GM19468 (cell line): ENCODE measurements at regions not wholly inside any gene's neighbourhood (a gene's known extent, or its start where the extent isn't known, plus 50 kb on each side); places are given as distances from the start of the nearest gene placed in this dataset.

ENCODE experiments used
- ATAC-seq: cut with Tn5 transposase; IDR thresholded peaks from one replicate; pipeline ENCODE4 v1.9.1; 2021; ENCODE audit warnings: mild to moderate bottlenecking, moderate library complexity, moderate number of reproducible peaks; ENCODE audit not compliant: unreplicated experiment; ENCODE audit errors: extremely low read depth

DNA sequence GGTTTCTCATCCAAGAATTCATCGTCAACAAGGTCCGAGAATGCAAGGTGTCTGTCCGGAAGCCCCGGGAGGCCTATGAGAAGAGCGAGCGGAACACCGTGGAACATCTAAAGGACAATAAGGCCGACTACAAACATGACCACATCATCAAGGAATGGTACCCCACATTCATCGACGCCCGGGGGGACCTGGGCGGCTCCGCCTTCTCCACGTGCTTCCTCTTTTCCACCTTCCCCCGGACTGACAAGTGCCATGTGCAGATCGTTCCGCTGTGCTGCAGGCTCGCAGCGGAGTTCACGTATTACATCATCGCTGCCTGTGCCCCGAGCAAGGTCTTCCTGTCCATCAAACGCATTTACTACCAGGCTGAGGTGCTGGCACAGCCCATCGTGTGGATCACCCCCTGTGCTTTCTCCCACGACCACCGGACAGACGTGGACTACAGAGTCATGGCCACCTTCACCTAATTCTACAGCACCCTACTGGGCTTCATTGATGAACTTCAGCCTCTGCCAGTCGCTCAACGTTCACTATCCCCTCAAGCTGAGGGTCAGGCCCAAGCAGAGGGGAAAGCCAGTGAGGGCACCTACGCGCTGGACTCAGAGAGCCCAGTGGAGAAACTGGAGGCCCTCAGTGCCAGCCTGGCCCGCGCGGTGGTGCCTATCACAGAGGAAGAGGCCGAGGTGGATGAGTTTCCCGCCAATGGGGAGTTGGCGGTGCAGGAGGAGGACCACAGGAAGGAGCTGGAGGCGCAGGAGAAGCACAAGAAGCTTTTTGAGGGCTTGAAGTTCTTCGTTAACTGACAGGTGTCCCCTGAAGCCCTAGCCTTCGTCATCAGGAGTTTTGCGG lies 125.9 kb upstream of the PABPC4L start:
- no peak for ATAC-seq

DNA sequence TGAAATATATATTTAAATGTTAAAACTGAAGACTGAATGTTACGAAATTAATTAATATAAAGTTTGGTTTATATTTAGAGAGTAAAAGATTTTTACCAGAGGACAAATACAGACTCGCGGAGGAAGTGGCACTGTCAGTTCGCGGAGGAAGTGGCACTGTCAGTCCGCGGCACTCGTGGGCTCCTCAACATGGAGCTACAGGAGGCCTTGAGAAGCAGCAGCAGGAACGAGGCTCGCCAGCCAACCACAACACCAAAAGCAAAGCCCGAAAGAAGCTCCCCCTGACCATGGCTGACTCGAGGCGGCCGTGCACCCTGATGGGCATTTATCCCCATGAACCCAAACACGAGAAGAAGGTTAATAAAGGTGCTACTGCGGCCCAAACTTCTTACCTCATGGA lies 125.3 kb upstream of the PABPC4L start:
- no peak for ATAC-seq

DNA sequence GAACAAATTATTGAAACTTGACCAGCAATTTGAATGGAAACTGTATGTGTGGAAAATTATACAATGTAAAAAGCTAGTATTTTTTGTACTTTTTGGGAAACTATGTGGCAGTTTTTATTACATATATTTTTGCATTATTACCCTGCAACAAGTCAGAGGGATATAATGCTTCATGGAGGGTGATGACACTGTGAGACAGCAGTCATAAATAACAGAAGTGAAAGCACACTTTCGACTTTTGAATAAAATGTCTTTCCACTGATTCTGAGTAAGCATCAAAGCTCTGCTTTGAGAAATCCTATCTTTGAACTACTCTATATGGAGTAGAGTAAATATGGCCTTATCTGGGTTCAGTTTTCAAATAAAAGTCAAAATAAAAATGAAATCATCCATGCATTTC lies 122.6 kb upstream of the PABPC4L start:
- ATAC-seq, result no peak

DNA sequence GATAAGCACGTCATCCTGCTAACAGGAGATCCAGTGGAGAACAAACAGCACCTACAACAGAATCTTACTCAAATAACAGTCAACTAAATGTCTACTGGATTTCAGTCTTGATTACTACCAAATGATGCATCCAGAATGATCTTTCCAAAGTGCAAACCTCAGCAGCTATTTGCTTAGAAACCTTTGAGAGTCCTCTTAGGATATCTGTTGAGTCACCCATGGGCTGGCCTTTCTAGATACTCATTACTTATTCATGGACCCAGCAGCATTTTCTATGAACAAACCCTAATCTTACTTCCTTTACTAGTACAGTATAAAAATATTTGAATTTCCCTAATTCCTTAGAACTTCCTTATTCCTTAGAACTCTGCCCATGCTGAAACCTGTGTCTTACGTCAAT lies 118.5 kb upstream of the PABPC4L start:
- ATAC-seq, result no peak

DNA sequence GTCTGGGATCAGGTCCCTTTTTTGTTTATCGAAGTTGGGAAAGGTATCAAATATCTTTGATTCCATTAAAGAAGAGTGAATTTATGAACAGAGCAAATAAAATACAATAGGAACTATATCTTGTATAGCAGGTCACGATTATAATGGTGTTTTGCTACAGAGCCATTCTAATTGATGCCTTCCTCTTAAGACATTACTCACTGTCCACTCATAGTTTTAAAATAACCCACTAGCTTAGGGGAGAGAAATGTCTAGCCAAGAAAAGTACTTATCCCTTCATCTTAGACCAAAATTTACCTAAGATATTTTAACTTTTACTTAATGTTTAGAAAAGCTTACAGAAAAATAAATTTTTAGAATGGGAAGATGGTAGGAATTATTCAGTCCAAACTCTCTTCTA lies 112.0 kb upstream of the PABPC4L start:
- no peak for ATAC-seq

DNA sequence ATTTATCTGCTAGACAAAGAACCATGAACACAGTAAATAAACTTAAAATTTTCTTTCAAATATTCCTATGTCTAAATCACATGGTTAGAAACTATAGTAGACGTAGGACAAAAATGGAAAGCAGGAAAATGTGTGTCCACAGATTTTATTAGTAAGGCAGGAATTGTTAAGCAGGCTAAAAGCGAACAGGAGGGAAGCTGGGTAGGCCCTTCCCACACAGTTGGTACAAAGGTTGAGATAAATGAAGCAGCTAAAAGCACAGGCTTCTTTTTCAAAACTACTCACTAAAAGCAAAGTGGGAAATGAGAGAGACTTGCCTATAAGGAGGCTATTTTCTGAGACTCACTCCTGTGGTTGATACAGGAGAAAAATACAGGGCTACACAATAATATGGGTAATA lies 108.1 kb upstream of the PABPC4L start:
- no peak for ATAC-seq

DNA sequence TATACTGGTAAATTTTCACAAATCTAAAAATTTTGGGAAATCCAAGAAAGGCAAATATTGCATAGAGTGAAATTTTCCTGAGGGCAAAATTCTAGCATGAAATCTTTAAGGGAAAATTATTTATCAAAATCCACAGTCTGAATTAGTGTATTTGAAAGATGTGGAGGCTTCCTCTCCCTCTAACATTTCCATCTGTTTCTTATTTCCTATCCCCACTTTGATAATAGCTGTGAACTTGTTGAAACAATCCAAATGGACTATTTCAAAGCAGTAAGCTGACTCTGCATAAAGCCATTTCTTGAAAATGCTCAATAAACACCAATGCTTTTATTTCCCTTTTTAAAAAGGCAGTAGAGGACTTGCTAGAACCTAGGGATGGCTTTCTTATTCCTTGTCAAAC lies 107.3 kb upstream of the PABPC4L start:
- no peak for ATAC-seq

DNA sequence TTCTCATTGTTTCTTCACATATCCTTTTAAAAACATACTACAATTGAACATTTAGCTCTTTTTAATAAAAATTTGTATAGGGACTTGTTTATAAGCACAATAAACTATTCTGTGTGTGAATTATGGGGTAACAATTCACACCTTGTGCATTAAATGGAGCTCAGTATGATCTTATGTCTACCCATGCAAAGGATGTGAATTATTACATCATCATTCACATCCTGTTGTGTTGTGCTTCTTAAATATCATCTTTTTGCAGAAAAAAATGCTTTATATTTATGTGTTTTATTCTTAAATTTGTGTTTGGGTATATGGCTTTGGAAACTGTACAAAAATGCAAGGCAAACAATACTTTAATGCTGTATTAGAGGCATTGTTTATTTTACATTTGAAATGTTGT lies 96.7 kb upstream of the PABPC4L start:
- no peak for ATAC-seq

DNA sequence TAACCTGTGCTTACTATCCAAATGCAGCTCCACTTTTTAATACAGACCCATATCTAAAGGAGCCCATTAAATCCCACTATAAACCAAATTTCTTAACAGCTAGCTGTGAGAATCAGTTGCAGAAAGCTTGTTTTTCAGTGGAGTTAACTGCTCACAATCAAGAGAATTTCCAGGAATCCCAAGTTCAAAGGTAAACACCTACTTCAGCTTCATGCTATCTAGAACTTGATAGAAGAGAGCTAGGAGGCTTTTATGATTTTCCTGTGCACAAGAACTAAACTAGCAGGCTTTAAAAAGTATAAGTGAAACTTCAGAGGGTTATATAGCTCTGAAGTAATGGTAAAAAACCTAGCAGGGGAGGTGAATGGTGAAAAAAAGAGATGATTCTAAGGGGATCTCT lies 96.2 kb upstream of the PABPC4L start:
- no peak for ATAC-seq

DNA sequence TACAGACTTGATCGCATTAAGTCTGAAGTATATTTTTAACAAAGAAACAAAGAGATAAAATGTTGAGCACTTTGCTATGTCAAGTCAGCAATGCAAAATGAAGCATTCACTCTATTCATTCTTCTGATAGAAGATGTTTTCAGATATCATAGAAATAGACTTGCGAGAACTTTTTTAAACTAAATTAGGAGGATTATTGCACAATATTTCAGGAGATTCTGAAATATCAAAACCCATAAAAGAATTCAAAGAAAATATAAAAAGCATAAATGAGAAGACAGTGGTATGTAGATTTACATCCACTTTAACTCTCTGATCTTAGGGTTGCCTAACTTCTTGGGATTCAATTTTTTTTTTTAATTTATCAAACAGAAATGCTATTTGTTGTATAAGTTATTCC lies 81.1 kb upstream of the PABPC4L start:
- ATAC-seq, result no peak

DNA sequence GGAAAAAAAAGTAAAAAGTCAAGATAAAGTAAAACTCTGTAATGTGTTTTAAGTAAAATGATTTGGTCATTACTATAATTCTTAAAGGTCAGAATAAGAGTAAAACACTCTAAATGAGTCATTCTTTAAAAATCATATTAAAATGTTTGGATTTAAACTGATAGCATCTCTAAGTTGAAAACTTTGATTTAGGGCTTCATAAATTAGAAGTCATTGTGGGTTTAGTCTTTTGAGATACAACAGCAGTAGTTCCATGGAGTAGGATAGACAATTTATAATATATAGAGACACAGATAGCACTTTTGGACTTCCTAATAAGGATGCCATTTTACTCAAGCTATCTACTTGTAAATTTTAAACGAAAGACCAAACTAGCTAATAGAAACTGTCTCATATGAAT lies 77.1 kb upstream of the PABPC4L start:
- no peak for ATAC-seq

DNA sequence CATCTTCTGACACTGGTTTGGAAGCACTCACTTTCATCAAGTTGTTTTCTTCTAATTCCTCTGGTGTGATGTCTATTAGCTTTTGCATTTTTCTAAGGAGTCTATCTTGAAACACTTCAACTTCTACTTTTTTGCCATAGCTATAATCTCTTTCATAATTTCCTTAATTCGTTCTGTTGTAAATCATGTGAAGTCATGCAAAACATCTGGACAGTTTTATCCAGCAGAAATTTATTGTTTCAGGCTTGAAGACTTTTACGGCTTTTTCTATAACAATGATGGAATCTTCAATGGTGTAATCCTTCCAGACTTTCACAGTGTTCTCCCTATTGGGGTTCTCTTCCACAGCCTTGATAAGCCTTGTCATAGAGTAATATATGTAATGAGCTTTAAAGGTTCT lies 74.9 kb upstream of the PABPC4L start:
- no peak for ATAC-seq

DNA sequence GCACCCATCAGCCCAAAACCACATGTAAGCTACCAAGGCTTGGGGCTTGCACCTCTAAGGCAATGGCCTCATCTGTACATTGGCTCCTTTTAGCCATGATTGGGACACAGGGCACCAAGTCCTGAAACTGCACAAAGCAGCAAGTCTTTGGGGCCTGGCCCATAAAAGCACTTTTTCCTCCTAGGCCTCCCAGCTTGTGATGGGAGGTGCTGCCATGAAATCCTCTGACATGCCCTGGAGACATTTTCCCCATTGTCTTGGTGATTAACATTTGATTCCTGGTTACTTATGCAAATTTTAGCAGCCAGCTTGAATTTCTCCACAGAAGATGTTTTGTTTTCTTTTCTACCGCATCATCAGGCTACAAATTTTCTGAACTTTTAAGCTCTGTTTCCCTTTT lies 58.5 kb upstream of the PABPC4L start:
- ATAC-seq, result no peak
